Medulla oblongata (tissue), 1 donor: ENCODE measurements at regions not wholly inside any gene's neighbourhood (a gene's known extent, or its start where the extent isn't known, plus 50 kb on each side); places are given as distances from the start of the nearest gene placed in this dataset.

Experiments used
- DNase-seq: peaks from one replicate; pipeline ENCODE4 v3.0.0-alpha.2; 2015; ENCODE audit errors: extremely low spot score

- no peak for DNase-seq
These were observed 338.5 kb upstream of the SOX5 start for GRCh38 chr12:24287963-24288362.

- no peak for DNase-seq
These were observed 336.0 kb upstream of the SOX5 start for GRCh38 chr12:24285448-24285847.

- DNase-seq, result no peak
These were observed 331.9 kb upstream of the SOX5 start for GRCh38 chr12:24281341-24281740.

GRCh38 chr12:24280056-24280842 lies 330.8 kb upstream of the SOX5 start:
- DNase-seq, result no peak

DNA sequence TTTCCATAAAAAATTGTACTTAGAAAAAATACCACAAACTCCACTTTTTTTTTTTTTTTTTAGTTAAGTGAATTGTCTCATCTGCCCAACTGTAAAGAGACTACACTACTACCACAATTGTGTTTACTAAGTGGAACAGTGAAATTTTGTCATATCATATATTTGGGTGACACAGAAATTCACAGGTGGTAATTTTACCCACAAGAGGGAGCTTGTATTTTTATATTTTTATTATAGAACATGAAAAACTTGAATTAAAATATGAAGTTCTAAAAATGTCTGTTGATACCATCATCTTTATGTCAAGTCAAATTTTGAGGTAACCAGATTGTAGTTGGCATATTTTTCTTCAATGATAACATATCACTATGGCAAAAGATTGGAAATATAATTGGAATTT lies 329.4 kb upstream of the SOX5 start:
- no peak for DNase-seq

DNA sequence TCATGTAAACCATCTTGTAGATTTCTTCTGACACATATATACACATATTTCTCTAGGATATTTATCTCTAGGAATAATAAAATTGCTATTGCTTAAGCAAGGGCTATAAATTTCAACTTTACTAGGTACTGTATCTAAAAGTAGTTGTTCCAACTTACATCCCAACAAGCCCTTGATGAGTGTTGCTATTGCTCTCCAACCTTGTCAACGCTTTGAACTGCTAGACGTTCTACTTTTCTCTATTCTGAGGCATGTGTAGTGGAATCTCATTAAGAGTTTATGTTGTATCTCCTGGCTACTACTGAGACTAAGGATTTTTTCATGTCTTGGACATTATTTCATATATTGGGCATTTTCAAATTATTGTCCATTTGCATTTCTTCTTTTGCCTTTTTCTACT lies 321.5 kb upstream of the SOX5 start:
- DNase-seq, result no peak

DNA sequence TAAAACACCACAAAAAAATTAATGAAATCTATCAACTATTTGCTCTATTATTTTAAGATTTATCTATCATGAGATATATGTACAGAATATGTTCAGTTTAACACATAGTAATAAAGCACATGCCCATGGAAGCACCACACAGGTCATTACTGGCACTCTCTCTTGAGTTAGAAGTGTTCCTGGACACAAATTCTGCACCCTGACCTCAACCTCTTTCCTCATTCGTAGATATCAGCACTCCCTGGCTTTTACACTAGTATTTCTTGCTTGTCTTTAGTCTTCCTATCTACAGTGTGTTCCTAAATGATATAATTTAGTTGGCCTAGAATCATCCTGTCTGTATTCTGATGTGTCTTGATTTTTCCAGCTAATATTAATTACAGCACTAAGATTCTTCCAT lies 321.0 kb upstream of the SOX5 start:
- no peak for DNase-seq

GRCh38 chr12:24268663-24269186 lies 319.3 kb upstream of the SOX5 start:
- DNase-seq, result no peak

GRCh38 chr12:24266982-24267381 lies 317.5 kb upstream of the SOX5 start:
- DNase-seq, result no peak

- no peak for DNase-seq
These were observed 307.2 kb upstream of the SOX5 start for GRCh38 chr12:24256684-24257083.

DNA sequence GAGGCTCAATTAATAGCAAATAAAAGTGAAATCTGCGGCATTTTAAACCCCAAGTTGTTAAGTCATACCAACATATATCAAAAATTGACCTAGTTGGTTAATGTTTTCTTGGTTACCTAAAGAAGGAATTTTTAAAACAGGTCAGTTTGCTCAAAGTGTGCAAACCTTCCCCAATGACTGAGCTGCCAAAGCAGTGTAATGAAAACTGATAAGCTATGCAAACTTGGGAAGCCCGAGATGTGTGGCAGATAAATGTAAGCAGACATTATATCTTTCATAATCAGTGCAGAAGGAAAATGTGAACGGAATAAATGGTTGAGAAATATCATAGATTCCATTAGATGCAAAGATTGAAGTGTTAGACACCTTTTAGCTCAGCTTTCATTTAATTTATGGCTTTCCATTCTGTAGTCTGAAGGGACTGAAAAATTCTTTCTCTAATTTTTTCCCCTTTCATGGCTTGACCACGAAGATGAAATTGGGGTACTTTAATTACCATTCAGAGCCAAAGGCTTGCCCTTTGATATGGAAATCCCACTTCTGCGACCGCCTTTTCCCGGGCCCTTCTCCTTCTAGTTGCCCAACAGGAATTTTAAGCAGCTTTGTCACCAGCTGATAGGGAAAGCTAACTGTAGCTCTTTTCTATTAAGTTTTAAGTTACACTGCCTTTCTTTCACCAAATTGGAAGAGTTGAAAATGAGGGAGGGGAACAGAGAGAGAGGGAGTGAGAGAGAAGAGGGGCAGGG lies 306.6 kb upstream of the SOX5 start:
- DNase-seq, result no peak

DNA sequence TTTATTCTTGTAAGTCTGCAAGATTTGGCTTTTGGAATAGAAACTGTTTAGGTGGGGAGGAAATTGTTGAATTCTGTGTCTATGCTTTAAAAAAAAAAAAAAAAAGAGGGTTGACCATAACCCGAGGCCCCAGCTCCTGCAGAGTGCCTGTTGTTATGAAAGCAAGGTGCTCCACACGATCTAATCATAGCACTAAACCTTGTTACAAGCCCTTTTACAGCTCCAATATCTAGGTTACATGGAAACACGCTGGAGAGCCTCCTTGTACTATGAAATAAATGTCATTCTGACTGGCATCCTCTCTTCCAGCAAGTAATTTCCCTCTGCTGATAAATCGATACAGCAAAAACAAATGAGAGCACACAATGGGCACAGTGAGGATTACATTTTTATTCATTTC lies 303.1 kb upstream of the SOX5 start:
- DNase-seq, result no peak

DNA sequence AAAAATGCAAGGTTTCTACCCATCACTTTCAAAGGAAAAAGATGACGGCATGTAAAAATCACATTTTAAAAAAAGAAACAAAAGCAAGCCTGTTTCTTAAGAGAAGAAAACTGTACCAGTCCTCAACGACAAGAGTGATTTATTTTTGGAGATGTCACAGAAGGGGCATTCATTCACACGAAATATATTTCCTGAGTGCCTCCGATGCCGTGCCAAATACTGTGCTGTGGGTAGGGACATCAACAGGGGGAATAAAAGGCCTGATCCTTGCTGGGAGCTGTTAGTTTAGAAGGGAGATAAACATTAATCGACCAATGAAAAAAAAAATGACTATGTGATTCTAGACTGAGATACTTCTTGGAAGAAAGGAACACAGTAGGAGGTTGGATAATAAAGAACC lies 297.5 kb upstream of the SOX5 start:
- DNase-seq, result no peak

DNA sequence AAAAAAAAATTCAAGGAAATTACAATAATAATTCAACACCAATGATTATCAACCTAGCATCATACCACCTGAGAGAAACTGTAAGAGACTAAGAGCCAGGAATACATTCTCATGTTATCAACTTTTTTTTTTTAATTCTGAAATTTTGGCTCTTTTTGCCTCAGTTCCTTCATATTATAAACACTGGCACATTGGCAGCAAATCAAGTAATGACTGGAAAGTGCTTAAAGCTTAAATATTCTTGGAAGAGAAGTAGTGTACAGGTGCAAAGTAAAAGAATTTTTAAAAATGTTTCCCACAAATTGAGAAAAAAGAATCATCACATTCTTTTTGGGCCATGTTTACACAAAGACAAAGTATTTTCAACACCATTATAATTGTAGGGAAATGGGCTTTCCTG lies 296.9 kb upstream of the SOX5 start:
- no peak for DNase-seq

GRCh38 chr12:24244801-24245200 lies 295.3 kb upstream of the SOX5 start:
- no peak for DNase-seq

DNA sequence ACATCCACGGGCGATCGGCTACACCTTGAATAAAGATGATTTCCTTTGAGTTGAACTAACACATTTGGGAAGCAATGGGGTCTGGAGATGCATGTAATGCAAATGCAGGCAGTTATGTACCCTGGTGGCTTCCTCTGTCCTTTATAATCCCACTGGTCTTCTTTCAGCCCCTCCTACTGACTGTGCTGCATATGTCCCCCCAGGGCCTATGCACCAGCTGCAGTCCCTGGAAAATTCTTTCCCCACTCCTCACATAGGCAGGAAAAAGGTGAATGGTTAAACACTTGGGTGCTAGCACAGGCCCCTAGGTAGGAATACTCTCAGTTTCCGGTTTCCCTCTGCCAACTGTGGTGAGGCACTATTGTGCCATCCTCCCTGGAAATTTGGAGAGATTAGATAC lies 294.8 kb upstream of the SOX5 start:
- DNase-seq, result no peak

DNA sequence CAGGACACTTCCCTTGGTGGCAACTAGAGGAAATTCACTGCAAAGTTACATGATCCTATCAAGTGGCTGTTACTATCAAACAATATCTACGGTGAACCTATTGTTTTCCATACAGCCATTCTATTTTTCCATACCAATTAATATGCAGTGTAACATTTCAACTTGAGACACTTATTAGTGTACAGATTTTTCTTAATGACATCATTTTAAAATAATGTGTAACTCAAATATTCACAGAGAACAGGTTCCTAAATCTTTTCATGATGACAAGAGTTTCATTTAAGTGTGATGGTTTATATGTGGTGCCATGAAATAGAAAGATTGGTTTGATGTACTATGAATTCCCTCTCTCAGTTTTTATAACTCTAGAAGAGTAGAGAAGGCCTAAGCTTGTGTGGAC lies 291.2 kb upstream of the SOX5 start:
- DNase-seq, result no peak

GRCh38 chr12:24233519-24234246 lies 284.2 kb upstream of the SOX5 start:
- no peak for DNase-seq

GRCh38 chr12:24232531-24232930 lies 283.1 kb upstream of the SOX5 start:
- no peak for DNase-seq

- DNase-seq, result no peak
These were observed 281.8 kb upstream of the SOX5 start for GRCh38 chr12:24231298-24231697.

GRCh38 chr12:24230061-24230701 lies 280.7 kb upstream of the SOX5 start:
- DNase-seq, result peak; percentile 6
